ENCODE measurements at regions not wholly inside any gene's neighbourhood (a gene's known extent, or its start where the extent isn't known, plus 50 kb on each side); places are given as distances from the start of the nearest gene placed in this dataset.

DNA sequence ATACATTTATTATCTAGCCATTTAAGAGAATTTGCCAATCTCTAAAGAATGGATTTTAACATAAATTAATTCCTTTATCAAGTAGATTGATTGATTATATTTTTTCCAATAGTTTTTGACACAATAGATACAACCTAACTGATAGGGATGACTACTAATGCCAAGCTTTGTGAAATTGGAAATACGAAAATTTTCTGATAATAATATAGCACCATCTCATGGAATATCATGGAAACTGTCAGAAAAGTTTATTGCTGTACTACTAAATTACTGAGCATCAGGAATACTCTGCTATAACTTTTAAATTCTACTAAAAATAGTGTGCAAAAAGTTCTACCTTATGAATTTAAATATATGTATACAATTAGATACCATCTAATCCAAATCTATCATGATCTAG is 101.8 kb upstream of the MAP2 start:
- TF ChIP-seq POLR2AphosphoS5 (IDR thresholded peaks at IDR 0.05; ENCODE audit: low read depth, low read length) (no peak), SIN3A (IDR thresholded peaks at IDR 0.05; ENCODE audit: borderline replicate concordance, insufficient read depth, low read depth, low read length) (no peak)
- TF ChIP-seq, protein P1, sequence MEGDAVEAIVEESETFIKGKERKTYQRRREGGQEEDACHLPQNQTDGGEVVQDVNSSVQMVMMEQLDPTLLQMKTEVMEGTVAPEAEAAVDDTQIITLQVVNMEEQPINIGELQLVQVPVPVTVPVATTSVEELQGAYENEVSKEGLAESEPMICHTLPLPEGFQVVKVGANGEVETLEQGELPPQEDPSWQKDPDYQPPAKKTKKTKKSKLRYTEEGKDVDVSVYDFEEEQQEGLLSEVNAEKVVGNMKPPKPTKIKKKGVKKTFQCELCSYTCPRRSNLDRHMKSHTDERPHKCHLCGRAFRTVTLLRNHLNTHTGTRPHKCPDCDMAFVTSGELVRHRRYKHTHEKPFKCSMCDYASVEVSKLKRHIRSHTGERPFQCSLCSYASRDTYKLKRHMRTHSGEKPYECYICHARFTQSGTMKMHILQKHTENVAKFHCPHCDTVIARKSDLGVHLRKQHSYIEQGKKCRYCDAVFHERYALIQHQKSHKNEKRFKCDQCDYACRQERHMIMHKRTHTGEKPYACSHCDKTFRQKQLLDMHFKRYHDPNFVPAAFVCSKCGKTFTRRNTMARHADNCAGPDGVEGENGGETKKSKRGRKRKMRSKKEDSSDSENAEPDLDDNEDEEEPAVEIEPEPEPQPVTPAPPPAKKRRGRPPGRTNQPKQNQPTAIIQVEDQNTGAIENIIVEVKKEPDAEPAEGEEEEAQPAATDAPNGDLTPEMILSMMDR (IDR thresholded peaks at IDR 0.05), result peak; percentile 28; the same call in 1 of the 2 replicates
